ENCODE measurements at regions not wholly inside any gene's neighbourhood (a gene's known extent, or its start where the extent isn't known, plus 50 kb on each side); places are given as distances from the start of the nearest gene placed in this dataset.

DNA sequence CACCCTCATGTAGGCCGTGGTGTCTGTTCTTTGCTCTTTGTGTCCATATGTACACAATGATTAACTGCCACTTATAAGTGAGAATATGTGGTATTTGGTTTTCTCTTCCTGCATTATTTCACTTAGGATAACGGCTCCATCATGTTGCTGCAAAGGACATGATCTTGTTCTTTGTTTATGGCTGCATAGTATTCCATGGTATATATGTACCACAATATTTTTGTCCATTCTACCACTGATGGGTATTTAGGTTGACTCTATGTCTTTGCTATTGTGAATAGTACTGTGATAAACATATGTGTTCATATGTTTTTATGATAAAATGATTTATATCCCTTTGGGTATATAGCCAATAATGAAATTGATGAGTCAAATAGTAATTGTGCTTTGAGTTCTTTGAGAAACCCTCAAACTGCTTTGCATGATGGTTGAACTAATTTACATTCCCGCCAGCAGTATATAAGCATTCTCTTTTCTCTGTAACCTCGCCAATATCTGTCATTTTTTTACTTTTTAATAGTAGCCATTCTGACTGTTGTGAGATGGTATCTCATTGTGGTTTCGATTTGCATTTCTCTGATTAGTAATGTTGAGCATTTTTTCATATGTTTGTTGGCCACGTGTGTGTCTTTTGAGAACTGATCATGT lies 174.4 kb upstream of the NT5E start:
- H2BK120ac ChIP-seq (ENCODE audit: low read depth, low read length) = no peak overlapping the region
- POLR2A ChIA-PET (ENCODE audit: unreplicated experiment) = no interaction called here
- no peak overlapping the region for H2AFZ ChIP-seq (replicated peaks; ENCODE audit: low read length, poor library complexity)
- no peak overlapping the region for H2AK9ac ChIP-seq (replicated peaks; ENCODE audit: low read depth, low read length, poor library complexity)
- dilution Hi-C loops (cut with HindIII; ENCODE audit: low sequenced_read_pairs, unreplicated experiment) = no loop called here
- no peaks in the 10 kb centered on the region for H3K36me3 ChIP-seq (ENCODE audit: control insufficient read depth, insufficient read depth, low read length)
- H3K9ac ChIP-seq (ENCODE audit: low read depth, low read length) = no peak overlapping the region
- intact Hi-C loops (cut with micrococcal nuclease) = no loop called here
- no peak overlapping the region for H2BK15ac ChIP-seq (ENCODE audit: low read depth, low read length)
- no peak overlapping the region for H3K23ac ChIP-seq (ENCODE audit: low read depth, low read length)
- no peaks in the 10 kb centered on the region for H3K79me1 ChIP-seq (ENCODE audit: low read depth in 1 of 2, low read length in 2 of 2)
- H3K27me3 ChIP-seq (ENCODE audit: control insufficient read depth, insufficient read depth, low read length) = no peaks in the 10 kb centered on the region
- DNase-seq (no peak), ATAC-seq (ENCODE audit: low read depth) (no peak)
- H4K5ac ChIP-seq (ENCODE audit: low read depth, low read length) = no peak overlapping the region
- in situ Hi-C loops (cut with MboI; ENCODE audit: low sequenced_read_pairs) = no loop called here
- H4K8ac ChIP-seq (ENCODE audit: low read depth in 2 of 2, low read length in 2 of 2) = no peak overlapping the region
- no peak overlapping the region for H4K91ac ChIP-seq (ENCODE audit: insufficient read depth, low read depth, low read length)
- TF ChIP-seq, protein P1, sequence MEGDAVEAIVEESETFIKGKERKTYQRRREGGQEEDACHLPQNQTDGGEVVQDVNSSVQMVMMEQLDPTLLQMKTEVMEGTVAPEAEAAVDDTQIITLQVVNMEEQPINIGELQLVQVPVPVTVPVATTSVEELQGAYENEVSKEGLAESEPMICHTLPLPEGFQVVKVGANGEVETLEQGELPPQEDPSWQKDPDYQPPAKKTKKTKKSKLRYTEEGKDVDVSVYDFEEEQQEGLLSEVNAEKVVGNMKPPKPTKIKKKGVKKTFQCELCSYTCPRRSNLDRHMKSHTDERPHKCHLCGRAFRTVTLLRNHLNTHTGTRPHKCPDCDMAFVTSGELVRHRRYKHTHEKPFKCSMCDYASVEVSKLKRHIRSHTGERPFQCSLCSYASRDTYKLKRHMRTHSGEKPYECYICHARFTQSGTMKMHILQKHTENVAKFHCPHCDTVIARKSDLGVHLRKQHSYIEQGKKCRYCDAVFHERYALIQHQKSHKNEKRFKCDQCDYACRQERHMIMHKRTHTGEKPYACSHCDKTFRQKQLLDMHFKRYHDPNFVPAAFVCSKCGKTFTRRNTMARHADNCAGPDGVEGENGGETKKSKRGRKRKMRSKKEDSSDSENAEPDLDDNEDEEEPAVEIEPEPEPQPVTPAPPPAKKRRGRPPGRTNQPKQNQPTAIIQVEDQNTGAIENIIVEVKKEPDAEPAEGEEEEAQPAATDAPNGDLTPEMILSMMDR (conservative IDR thresholded peaks at IDR 0.05; ENCODE audit: low read depth, low read length) = no peak
- TF ChIP-seq BHLHE40 (IDR thresholded peaks at IDR 0.05; ENCODE audit: low read depth, low read length) (no peak), RFX5 (IDR thresholded peaks at IDR 0.05; ENCODE audit: low read depth, low read length) (no peak)
- H3K4me1 ChIP-seq (ENCODE audit: control insufficient read depth, insufficient read depth, low read length) = no peaks in the 10 kb centered on the region
- CTCF ChIA-PET = no interaction called here
- H3K4me3 ChIP-seq (ENCODE audit: insufficient read depth, low read depth, low read length) = no peak overlapping the region
- no peak overlapping the region for H2AK5ac ChIP-seq (ENCODE audit: low read depth, low read length)
- H3K18ac ChIP-seq (ENCODE audit: low read depth, low read length) = no peak overlapping the region
- BruUV-seq (replicated peaks) = no TSS peak
- no peak overlapping the region for H2BK5ac ChIP-seq (ENCODE audit: low read depth, low read length, poor library complexity, severe bottlenecking)
- no peak overlapping the region for H2BK20ac ChIP-seq (ENCODE audit: low read depth, low read length)
- no peak overlapping the region for H3K14ac ChIP-seq (replicated peaks; ENCODE audit: low read depth, low read length)
- H3K4ac ChIP-seq (ENCODE audit: low read depth, low read length) = no peak overlapping the region
- no peak overlapping the region for H3K56ac ChIP-seq (ENCODE audit: extremely low read depth, insufficient read depth, low read length)
- H4K20me1 ChIP-seq (ENCODE audit: insufficient read depth, low read length) = no peaks in the 10 kb centered on the region
- H3K9me3 ChIP-seq (ENCODE audit: control insufficient read depth, insufficient read depth, low read length) = no peaks in the 10 kb centered on the region
- no peak overlapping the region for H3K27ac ChIP-seq (ENCODE audit: insufficient read depth, low read length)
- H3K4me2 ChIP-seq (ENCODE audit: low read depth, low read length) = no peak overlapping the region
- no CpG with 5 or more reads among the region's 6 CpGs for WGBS, 2 experiments (ENCODE audit: extremely low coverage in 2 of 2, insufficient read length in 1 of 2)
- no peaks in the 10 kb centered on the region for H3K9me1 ChIP-seq (ENCODE audit: insufficient read depth, low read length)

Data from IMR-90 (cell line).